ENCODE measurements at regions not wholly inside any gene's neighbourhood (a gene's known extent, or its start where the extent isn't known, plus 50 kb on each side); places are given as distances from the start of the nearest gene placed in this dataset.

DNA sequence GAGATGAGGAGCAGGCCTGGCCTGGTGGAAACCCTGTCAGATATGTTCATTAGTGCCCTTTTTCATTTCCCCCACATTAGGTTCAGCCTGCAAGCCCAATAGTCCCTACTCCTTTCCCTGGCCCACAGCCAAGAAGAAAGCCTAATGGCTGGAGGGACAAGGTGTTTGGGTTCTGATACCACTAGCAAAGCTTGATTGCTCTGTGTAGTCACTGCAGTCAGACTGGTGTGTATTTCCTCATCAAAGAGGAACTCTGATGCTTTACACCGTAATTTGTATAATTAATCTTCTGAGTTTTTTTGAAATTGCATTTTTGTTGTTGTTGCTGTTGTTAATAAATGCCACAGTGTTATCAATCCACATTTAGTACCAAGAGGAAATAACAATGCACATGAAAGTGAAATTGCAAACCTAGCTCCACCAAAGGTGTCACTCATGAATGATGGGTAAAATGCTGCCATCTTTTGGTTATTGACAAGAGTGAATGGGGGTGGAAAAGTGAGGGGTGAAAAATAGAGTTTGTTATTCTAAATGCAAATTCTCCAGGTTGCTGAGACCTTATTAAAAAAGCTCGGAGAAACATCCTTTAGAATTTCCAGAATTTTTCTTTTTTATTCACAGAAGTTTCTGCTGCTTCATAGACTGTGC, 320.2 kb upstream of the POU3F2 start:
- no peaks in the 10 kb centered on the region for H3K4me1 Mint-ChIP-seq (ENCODE audit: low read depth, unreplicated experiment)
- no peak for DNase-seq
- TF ChIP-seq, protein P1, sequence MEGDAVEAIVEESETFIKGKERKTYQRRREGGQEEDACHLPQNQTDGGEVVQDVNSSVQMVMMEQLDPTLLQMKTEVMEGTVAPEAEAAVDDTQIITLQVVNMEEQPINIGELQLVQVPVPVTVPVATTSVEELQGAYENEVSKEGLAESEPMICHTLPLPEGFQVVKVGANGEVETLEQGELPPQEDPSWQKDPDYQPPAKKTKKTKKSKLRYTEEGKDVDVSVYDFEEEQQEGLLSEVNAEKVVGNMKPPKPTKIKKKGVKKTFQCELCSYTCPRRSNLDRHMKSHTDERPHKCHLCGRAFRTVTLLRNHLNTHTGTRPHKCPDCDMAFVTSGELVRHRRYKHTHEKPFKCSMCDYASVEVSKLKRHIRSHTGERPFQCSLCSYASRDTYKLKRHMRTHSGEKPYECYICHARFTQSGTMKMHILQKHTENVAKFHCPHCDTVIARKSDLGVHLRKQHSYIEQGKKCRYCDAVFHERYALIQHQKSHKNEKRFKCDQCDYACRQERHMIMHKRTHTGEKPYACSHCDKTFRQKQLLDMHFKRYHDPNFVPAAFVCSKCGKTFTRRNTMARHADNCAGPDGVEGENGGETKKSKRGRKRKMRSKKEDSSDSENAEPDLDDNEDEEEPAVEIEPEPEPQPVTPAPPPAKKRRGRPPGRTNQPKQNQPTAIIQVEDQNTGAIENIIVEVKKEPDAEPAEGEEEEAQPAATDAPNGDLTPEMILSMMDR (IDR thresholded peaks at IDR 0.05; ENCODE audit: unreplicated experiment), result no peak
- no peaks in the 10 kb centered on the region for H3K9me3 Mint-ChIP-seq (ENCODE audit: low read depth, unreplicated experiment)
- no peaks in the 10 kb centered on the region for H3K36me3 Mint-ChIP-seq (ENCODE audit: insufficient read depth, unreplicated experiment)
- CTCF ChIA-PET, result no interaction called here
- no peak overlapping the region for H3K4me3 Mint-ChIP-seq (ENCODE audit: low read depth, unreplicated experiment)
- no peak overlapping the region for H3K27ac Mint-ChIP-seq (ENCODE audit: unreplicated experiment)
- H3K27me3 Mint-ChIP-seq (ENCODE audit: unreplicated experiment), result peaks cover 13% of the 10 kb centered on the region
- no TSS peak for BruUV-seq (replicated peaks)
- intact Hi-C loops (cut with micrococcal nuclease; ENCODE audit: unreplicated experiment), result loop anchor here (10.0 kb wide), 1 partner anchor 459 kb away; no protein-coding TSS in a partner anchor

DNA sequence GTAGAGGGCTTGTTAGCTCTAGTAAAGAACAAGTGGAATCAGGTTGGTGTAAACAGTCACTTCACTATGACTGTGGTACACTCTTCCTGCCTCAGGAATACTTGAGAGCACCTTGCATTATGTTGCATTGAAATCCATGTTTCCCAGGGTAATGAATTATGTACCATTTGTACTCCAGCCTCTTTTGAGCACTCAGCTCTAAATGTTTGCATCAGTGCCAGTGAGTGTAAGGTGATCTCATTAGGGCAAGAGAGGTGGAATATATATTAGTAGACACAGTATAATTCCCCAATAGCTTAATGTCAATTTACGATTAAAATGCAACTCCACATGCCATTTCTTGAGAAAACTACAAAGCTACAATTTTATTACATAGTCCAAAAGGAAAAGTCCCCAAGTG, 319.6 kb upstream of the POU3F2 start:
- H3K36me3 Mint-ChIP-seq (ENCODE audit: insufficient read depth, unreplicated experiment), result no peaks in the 10 kb centered on the region
- no peaks in the 10 kb centered on the region for H3K4me1 Mint-ChIP-seq (ENCODE audit: low read depth, unreplicated experiment)
- intact Hi-C loops (cut with micrococcal nuclease; ENCODE audit: unreplicated experiment), result loop anchor here (10.0 kb wide), 1 partner anchor 460 kb away; no protein-coding TSS in a partner anchor
- CTCF ChIA-PET, result no interaction called here
- no peaks in the 10 kb centered on the region for H3K9me3 Mint-ChIP-seq (ENCODE audit: low read depth, unreplicated experiment)
- peaks cover 13% of the 10 kb centered on the region for H3K27me3 Mint-ChIP-seq (ENCODE audit: unreplicated experiment)
- H3K27ac Mint-ChIP-seq (ENCODE audit: unreplicated experiment), result no peak overlapping the region
- no peak for DNase-seq
- H3K4me3 Mint-ChIP-seq (ENCODE audit: low read depth, unreplicated experiment), result no peak overlapping the region
- no TSS peak for BruUV-seq (replicated peaks)
- TF ChIP-seq, protein P1 (IDR thresholded peaks at IDR 0.05; ENCODE audit: unreplicated experiment), result no peak

DNA sequence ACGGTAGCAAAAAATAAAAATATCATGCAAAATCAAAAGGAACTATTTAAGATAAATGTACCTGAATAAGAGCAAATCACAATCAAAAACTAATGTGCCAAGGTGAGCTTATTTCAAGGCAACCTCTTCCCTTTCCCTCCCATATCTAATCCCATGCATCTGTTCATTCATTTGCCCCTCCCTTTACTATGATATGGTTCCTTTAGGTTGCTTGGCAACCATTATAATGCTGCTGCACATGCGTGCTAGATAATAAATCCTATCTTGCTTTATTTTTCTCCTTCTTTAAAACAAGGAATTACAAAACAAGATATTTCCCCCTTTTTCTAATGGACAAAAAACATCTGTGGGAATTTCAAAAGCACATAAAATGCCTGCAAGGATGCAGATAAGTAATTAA, 318.2 kb upstream of the POU3F2 start:
- Mint-ChIP-seq H3K36me3 (ENCODE audit: insufficient read depth, unreplicated experiment) (no peaks in the 10 kb centered on the region), H3K9me3 (ENCODE audit: low read depth, unreplicated experiment) (no peaks in the 10 kb centered on the region), H3K4me1 (ENCODE audit: low read depth, unreplicated experiment) (no peaks in the 10 kb centered on the region), H3K27me3 (ENCODE audit: unreplicated experiment) (peaks cover 13% of the 10 kb centered on the region), H3K4me3 (ENCODE audit: low read depth, unreplicated experiment) (no peak overlapping the region), H3K27ac (ENCODE audit: unreplicated experiment) (no peak overlapping the region)
- CTCF ChIA-PET, result no interaction called here
- no peak for DNase-seq
- intact Hi-C loops (cut with micrococcal nuclease; ENCODE audit: unreplicated experiment), result loop anchor here (10.0 kb wide), 1 partner anchor 461 kb away; no protein-coding TSS in a partner anchor
- TF ChIP-seq, protein P1 (IDR thresholded peaks at IDR 0.05; ENCODE audit: unreplicated experiment), result no peak
- no TSS peak for BruUV-seq (replicated peaks)

DNA sequence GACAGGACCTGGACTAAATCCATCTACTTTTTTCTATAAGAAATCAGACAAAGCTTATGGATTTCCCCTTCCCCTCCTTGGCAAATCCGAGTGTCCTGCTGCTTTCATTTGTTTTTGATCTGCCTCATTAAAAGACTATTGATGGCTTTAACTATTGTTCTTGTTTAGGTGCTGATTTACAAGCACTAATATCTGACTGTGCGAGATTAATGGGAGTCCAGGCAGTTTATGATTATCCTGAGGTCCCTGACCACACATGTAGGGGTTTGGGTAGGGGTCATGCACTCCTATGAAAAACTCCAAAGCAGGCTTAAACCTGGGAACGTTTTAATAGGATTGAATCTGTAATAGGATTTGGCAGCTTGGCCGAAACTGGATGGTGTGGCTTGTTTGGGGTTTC, 317.5 kb upstream of the POU3F2 start:
- no peak overlapping the region for H3K27ac Mint-ChIP-seq (ENCODE audit: unreplicated experiment)
- no TSS peak for BruUV-seq (replicated peaks)
- TF ChIP-seq, protein P1 (IDR thresholded peaks at IDR 0.05; ENCODE audit: unreplicated experiment), result no peak
- H3K4me1 Mint-ChIP-seq (ENCODE audit: low read depth, unreplicated experiment), result no peaks in the 10 kb centered on the region
- intact Hi-C loops (cut with micrococcal nuclease; ENCODE audit: unreplicated experiment), result loop anchor here (10.0 kb wide), 1 partner anchor 462 kb away; no protein-coding TSS in a partner anchor
- no peak for DNase-seq
- H3K4me3 Mint-ChIP-seq (ENCODE audit: low read depth, unreplicated experiment), result no peak overlapping the region
- H3K36me3 Mint-ChIP-seq (ENCODE audit: insufficient read depth, unreplicated experiment), result no peaks in the 10 kb centered on the region
- H3K27me3 Mint-ChIP-seq (ENCODE audit: unreplicated experiment), result peaks cover 13% of the 10 kb centered on the region
- H3K9me3 Mint-ChIP-seq (ENCODE audit: low read depth, unreplicated experiment), result no peaks in the 10 kb centered on the region
- CTCF ChIA-PET, result no interaction called here

Data from Calu3 (cell line).